SU-DHL-6 (cell line): ENCODE measurements at regions not wholly inside any gene's neighbourhood (a gene's known extent, or its start where the extent isn't known, plus 50 kb on each side); places are given as distances from the start of the nearest gene placed in this dataset.

Experiments used
- EZH2phosphoT487 ChIP-seq: fragments of 200-600 bp; sonication (generic), shearing (Covaris generic); conservative IDR thresholded peaks from 2 replicates; pipeline ENCODE4 v1.6.1; 2018; ENCODE audit warnings: mild to moderate bottlenecking, antibody characterized with exemption, low read length, moderate library complexity, mixed read lengths
- TF ChIP-seq, protein P1 (sequence below): fragments of 200-600 bp; sonication (generic); IDR thresholded peaks from one replicate; pipeline ENCODE4 v1.5.1; 2017; ENCODE audit warnings: antibody characterized with exemption, mild to moderate bottlenecking, low read length, moderate library complexity; ENCODE audit not compliant: insufficient read depth, poor library complexity, severe bottlenecking

DNA sequence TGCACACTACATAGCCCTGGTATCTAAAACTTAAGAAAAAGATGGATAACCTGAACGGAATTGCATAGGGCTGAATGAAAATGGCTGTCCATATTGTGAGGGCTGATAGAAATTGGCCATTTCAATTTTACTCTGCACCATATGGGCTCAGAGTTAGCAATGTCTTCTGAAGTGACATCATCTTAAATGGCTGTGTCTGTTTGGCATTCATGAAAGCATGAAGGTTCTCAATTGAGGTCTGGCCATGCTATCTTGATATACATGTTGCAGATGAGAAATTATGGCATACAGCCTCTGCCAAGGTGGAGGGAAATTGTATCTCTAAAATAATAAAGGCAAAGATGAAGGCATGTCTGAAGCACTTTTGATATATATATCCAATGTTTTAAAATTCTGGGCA, 226.0 kb upstream of the PDE3A start:
- TF ChIP-seq, protein P1, sequence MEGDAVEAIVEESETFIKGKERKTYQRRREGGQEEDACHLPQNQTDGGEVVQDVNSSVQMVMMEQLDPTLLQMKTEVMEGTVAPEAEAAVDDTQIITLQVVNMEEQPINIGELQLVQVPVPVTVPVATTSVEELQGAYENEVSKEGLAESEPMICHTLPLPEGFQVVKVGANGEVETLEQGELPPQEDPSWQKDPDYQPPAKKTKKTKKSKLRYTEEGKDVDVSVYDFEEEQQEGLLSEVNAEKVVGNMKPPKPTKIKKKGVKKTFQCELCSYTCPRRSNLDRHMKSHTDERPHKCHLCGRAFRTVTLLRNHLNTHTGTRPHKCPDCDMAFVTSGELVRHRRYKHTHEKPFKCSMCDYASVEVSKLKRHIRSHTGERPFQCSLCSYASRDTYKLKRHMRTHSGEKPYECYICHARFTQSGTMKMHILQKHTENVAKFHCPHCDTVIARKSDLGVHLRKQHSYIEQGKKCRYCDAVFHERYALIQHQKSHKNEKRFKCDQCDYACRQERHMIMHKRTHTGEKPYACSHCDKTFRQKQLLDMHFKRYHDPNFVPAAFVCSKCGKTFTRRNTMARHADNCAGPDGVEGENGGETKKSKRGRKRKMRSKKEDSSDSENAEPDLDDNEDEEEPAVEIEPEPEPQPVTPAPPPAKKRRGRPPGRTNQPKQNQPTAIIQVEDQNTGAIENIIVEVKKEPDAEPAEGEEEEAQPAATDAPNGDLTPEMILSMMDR: no peak
- no peak for TF ChIP-seq EZH2phosphoT487
